SK-N-SH (cell line): ENCODE measurements at regions not wholly inside any gene's neighbourhood (a gene's known extent, or its start where the extent isn't known, plus 50 kb on each side); places are given as distances from the start of the nearest gene placed in this dataset.

ENCODE experiments used
- CTCF ChIP-seq: fragments of 200-600 bp; sonication (generic); IDR thresholded peaks from 2 replicates; pipeline ENCODE4 v1.6.1; 2017; ENCODE audit warnings: antibody characterized with exemption, mild to moderate bottlenecking, moderate library complexity
- MAX ChIP-seq: IDR thresholded peaks from 2 replicates; pipeline ENCODE4 v1.4.0; 2012; ENCODE audit warnings: low read depth
- POLR2AphosphoS5 ChIP-seq: IDR thresholded peaks from 2 replicates; pipeline ENCODE4 v1.6.1; 2012; ENCODE audit warnings: low read depth, low read length
- REST ChIP-seq: IDR thresholded peaks from 2 replicates; pipeline ENCODE4 v1.6.1; 2012; ENCODE audit warnings: mild to moderate bottlenecking, low read depth, low read length, moderate library complexity
- SIN3A ChIP-seq: IDR thresholded peaks from 2 replicates; pipeline ENCODE4 v1.6.1; 2012; ENCODE audit warnings: low read depth, mild to moderate bottlenecking, low read length, moderate library complexity, borderline replicate concordance
- SMC3 ChIP-seq: IDR thresholded peaks from 2 replicates; pipeline ENCODE4 v1.6.1; 2012; ENCODE audit warnings: low read depth, low read length, improper control_type of control experiment

DNA sequence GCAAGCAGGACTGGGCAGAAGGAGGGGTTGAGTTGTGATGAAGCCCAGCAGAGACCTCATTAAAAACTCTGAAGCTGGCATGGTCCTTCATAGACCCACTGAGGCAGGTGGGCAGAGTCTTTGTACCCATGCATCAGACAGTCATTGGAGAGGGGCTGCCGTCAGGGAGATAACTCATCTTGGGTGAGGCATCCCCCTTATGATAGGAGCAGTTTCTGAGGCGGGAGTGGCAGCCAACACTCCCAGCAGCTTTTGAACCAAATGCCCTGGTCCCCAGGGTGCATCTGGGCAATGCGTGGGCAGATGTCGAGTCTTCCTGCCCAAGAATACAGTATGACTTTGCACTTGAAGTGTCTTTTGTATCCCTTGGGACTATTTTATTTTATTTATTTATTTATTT lies 68.1 kb downstream of the HTR5A start:
- no peak for TF ChIP-seq CTCF
- no peak for TF ChIP-seq SMC3
- TF ChIP-seq SIN3A = no peak
- TF ChIP-seq REST = no peak
- no peak for TF ChIP-seq MAX
- no peak for TF ChIP-seq POLR2AphosphoS5
